ENCODE measurements at regions not wholly inside any gene's neighbourhood (a gene's known extent, or its start where the extent isn't known, plus 50 kb on each side); places are given as distances from the start of the nearest gene placed in this dataset.
"Not testable (repeated sequence)": the region's sequence is repeated elsewhere in the genome, so short reads cannot be mapped to it uniquely, and the experiment has no call there.

DNA sequence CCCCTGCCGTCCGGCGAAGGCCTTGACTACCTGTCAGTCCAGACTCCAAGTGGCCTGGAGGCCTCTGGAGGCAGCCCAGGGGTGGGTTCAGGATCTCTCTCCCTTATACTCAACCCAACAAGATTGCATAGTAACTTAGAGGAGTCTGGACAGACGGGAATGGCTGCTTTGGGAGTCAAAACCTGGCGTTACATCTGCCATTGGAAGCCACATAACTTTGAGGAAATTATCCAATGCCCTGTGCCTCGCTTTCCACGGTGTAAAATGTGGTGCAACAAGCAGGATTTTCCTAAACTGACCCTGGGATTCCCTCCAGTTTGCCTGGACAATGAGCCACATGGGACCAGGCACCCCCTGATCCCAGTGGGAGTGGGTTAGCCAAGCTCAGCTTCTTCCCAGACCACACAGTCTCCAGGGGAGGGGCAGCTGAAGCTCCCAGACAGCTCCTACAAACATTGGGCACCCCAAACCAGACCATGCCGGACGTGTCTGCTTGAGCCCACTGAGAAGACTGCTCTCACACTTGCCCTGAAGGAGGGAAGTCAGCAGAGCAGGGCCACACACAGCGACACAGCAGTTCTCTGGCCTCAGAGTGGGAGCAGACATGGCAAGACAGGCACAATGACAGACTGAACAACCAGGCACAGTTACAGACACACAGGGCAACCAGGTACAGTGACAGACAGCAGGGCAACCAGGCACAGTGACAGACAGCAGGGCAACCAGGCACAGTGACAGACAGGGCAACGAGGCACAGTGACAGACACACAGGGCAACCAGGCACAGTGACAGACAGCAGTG, 65.6 kb upstream of the RAB6C start:
- DNase-seq (ENCODE audit: low read depth), result no peak

DNA sequence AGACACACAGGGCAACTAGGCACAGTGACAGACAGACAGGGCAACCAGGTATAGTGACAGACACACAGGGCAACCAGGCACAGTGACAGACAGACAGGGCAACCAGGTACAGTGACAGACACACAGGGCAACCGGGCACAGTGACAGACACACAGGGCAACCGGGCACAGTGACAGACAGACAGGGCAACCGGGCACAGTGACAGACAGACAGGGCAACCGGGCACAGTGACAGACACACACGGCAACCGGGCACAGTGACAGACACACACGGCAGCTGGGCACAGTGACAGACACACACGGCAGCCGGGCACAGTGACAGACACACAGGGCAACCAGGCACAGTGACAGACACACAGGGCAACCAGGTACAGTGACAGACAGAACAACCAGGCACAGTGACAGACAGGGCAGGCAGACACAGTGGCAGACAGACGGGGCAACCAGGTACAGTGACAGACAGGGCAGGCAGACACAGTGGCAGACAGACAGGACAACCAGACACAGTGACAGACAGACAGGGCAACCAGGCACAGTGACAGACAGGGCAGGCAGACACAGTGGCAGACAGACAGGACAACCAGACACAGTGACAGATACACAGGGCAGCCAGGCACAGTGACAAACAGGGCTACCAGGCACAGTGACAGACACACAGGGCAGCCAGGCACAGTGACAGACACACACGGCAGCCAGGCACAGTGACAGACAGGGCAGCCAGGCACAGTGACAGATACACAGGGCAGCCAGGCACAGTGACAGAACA, 64.7 kb upstream of the RAB6C start:
- DNase-seq (ENCODE audit: low read depth), result no peak

DNA sequence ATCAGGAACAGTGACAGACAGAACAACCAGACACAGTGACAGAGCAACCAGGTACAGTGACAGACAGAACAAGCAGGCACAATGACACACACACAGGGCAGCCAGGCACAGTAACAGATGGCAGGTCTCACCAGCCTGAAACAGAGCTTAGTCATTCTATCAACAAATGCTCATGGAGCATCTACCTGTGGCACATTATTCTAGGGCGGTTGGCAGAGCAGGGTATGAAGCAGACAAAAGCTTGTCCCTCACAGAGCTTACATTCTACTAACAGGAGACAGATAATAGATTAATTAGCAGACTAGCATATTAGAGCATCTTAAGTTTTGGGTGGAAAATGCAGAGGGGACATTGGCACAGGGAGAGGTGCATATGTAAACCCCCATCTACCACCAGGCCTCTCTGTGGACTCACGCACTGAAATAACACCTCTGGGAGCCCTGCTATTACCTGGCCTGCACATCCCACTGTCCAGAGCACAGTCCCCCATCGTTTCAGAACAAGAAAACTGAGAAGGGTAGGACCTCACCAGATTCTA, 64.1 kb upstream of the RAB6C start:
- DNase-seq (ENCODE audit: low read depth), result no peak

DNA sequence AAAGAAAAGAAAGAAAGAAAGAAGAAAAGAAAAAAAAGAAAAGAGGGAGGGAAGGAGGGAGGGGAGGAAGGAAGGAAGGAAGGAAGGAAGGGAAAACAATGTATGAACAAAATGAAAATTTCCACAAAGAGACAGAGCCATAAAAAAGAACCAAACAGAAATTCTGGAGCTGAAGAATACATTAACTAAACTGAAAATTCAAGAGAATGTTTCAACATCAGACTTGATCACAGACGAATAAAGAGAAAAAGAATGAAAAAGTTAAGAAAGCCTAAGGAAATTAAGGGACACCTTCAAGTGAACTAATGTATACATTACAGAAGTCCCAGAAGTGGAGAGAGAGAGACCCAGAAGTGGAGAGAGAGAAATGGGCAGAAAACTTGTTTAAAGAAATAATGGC, 60.9 kb upstream of the RAB6C start:
- no peak for DNase-seq (ENCODE audit: low read depth)

- DNase-seq (ENCODE audit: low read depth), result no peak
Observed at GRCh38 chr2:129922571-129923264, 56.7 kb upstream of the RAB6C start.

- DNase-seq (ENCODE audit: low read depth), result peak; percentile 44
Observed at GRCh38 chr2:129923265-129924091, 56.0 kb upstream of the RAB6C start.

DNA sequence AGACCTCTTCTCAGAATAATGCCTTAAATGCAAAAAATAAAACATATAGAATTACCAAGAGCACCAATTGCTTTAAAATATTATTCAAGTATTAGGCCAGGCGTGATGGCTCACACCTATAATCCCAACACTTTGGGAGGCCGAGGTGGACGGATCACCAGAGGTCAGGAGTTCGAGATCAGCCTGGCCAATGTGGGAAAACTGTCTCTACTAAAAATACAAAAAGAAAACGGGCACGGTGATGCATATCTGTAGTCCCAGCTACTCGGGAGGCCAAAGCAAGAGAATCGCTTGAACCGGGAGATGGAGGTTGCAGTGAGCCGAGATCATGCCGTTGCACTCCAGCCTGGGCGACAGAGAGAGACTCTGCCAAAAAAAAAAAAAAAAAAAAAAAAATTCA, 55.4 kb upstream of the RAB6C start:
- not testable (repeated sequence) for DNase-seq (ENCODE audit: low read depth)

DNA sequence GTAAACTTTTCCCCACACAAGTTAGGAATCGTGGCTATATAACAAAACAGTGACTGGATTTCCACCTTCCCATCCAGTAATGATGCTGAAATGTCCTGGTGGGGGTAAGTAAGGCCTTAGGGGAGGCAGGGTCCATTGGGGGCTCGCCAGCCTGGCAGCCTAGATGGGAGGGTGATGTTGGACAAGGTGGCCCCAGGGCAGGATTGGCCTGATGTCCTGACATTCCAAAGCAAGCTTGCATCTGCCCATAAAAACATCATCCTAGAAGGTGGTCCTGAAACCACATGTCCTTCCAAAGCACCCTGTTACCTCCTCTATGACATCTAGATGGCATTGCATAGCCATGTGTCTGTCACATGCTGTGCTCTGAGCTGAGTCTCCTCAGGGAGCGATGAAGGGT, 54.1 kb upstream of the RAB6C start:
- DNase-seq (ENCODE audit: low read depth), result no peak

DNA sequence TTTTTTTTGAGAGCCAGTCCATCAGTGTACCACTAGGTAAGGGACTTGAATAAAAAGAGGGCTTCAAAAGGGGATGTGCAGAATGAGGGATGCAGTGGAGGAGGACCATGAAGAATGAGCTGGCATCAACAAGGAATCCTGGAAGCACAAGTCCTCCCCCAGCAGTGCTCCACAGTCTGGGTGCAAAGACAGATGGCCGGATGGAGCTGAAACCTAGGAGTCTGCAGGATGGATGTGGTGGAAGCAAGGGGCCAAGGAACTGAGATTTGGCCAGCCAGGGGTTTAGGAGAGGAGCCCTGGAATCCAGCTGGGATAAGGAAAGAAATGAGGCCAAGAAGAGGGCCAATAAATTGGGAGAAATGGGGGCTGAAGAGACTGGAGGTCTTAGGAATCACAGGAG, 51.8 kb upstream of the RAB6C start:
- DNase-seq (ENCODE audit: low read depth), result no peak

- peak; percentile 76 for DNase-seq (ENCODE audit: low read depth)
Observed at GRCh38 chr2:129929321-129930290, 49.9 kb upstream of the RAB6C start.
